Stimulated activated CD4-positive, alpha-beta T cell treated with anti-CD3 and anti-CD28 coated beads, Interleukin-2, amount 100 ng/mL, for 4 hours (primary cell): ENCODE measurements at regions not wholly inside any gene's neighbourhood (a gene's known extent, or its start where the extent isn't known, plus 50 kb on each side); places are given as distances from the start of the nearest gene placed in this dataset.

Experiments
- DNase-seq: peaks from one replicate; pipeline ENCODE4 v3.0.0-alpha.2; 2020; ENCODE audit warnings: low read depth

GRCh38 chr7:121810831-121811672 lies 61.9 kb upstream of the PTPRZ1 start:
- DNase-seq = no peak

- DNase-seq = no peak
These were observed 65.9 kb upstream of the PTPRZ1 start for GRCh38 chr7:121807078-121807477.

GRCh38 chr7:121803039-121803438 lies 69.9 kb upstream of the PTPRZ1 start:
- no peak for DNase-seq

- DNase-seq = no peak
These were observed 71.9 kb upstream of the PTPRZ1 start for GRCh38 chr7:121800916-121801675.

GRCh38 chr7:121798896-121799295 lies 74.1 kb upstream of the PTPRZ1 start:
- no peak for DNase-seq

- DNase-seq = no peak
These were observed 74.5 kb upstream of the PTPRZ1 start for GRCh38 chr7:121798453-121798840.

GRCh38 chr7:121797657-121798452 lies 75.1 kb upstream of the PTPRZ1 start:
- DNase-seq = no peak

GRCh38 chr7:121796936-121797656 lies 75.9 kb upstream of the PTPRZ1 start:
- no peak for DNase-seq

- DNase-seq = no peak
These were observed 76.6 kb upstream of the PTPRZ1 start for GRCh38 chr7:121796381-121796780.

- no peak for DNase-seq
These were observed 77.2 kb upstream of the PTPRZ1 start for GRCh38 chr7:121795736-121796135.

GRCh38 chr7:121793716-121794115 lies 79.2 kb upstream of the PTPRZ1 start:
- DNase-seq = no peak

- DNase-seq = no peak
These were observed 95.3 kb upstream of the PTPRZ1 start for GRCh38 chr7:121777672-121778071.

GRCh38 chr7:121774563-121774962 lies 98.4 kb upstream of the PTPRZ1 start:
- no peak for DNase-seq

- DNase-seq = no peak
These were observed 106.3 kb upstream of the PTPRZ1 start for GRCh38 chr7:121766676-121767075.

GRCh38 chr7:121761399-121761798 lies 111.6 kb upstream of the PTPRZ1 start:
- no peak for DNase-seq

GRCh38 chr7:121755818-121756552 lies 117.0 kb upstream of the PTPRZ1 start:
- DNase-seq = no peak

GRCh38 chr7:121755286-121755685 lies 117.7 kb upstream of the PTPRZ1 start:
- DNase-seq = no peak

GRCh38 chr7:121753944-121754343 lies 119.0 kb upstream of the PTPRZ1 start:
- DNase-seq = no peak

- DNase-seq = no peak
These were observed 120.3 kb upstream of the PTPRZ1 start for GRCh38 chr7:121752706-121753105.

GRCh38 chr7:121748546-121748945 lies 124.4 kb upstream of the PTPRZ1 start:
- no peak for DNase-seq

GRCh38 chr7:121745856-121746255 lies 127.1 kb upstream of the PTPRZ1 start:
- DNase-seq = no peak
